CD14-positive monocyte (primary cell): ENCODE measurements at regions not wholly inside any gene's neighbourhood (a gene's known extent, or its start where the extent isn't known, plus 50 kb on each side); places are given as distances from the start of the nearest gene placed in this dataset.

Experiments used
- DNase-seq, 3 donors: peaks; one replicate each; pipeline ENCODE4 v3.0.0-alpha.2; 2011 to 2022
- H2AFZ ChIP-seq: 2 replicates; pipeline ENCODE4 v1.6.0; 2012; ENCODE audit warnings: mild to moderate bottlenecking, low read depth, low read length, inconsistent platforms; ENCODE audit not compliant: insufficient read depth, poor library complexity, severe bottlenecking
- H3K27ac ChIP-seq, 2 donors: 1 replicate in 1 of 2; 2 replicates in 1 of 2; pipeline ENCODE4 v1.5.1; 2012 to 2013; ENCODE audit warnings: low read length in 2 of 2, control low read depth in 1 of 2, inconsistent platforms in 1 of 2, low read depth in 1 of 2, mild to moderate bottlenecking in 1 of 2
- H3K27me3 ChIP-seq, 2 donors: one replicate each; pipeline versions ENCODE4 v1.6.0 to v1.6.1; 2011 to 2013; ENCODE audit warnings: low read length in 2 of 2; ENCODE audit not compliant: control insufficient read depth in 2 of 2, insufficient read depth in 2 of 2
- H3K36me3 ChIP-seq, 2 donors: replicated peaks in 1 of 2; 1 replicate in 1 of 2; 2 replicates in 1 of 2; pipeline versions ENCODE4 v1.5.1 to v1.6.1; 2012 to 2013; ENCODE audit warnings: low read length in 2 of 2, control low read depth in 1 of 2, inconsistent platforms in 1 of 2, mild to moderate bottlenecking in 1 of 2; ENCODE audit not compliant: insufficient read depth in 2 of 2, control insufficient read depth in 1 of 2
- H3K4me1 ChIP-seq, 2 donors: 1 replicate in 1 of 2; 2 replicates in 1 of 2; pipeline versions ENCODE4 v1.5.1 to v1.6.1; 2012 to 2013; ENCODE audit warnings: low read length in 2 of 2, control low read depth in 1 of 2, inconsistent platforms in 1 of 2, mild to moderate bottlenecking in 1 of 2, moderate library complexity in 1 of 2; ENCODE audit not compliant: insufficient read depth in 2 of 2, control insufficient read depth in 1 of 2
- H3K4me2 ChIP-seq: replicated peaks from 2 replicates; pipeline ENCODE3; 2012; ENCODE audit warnings: low read length, moderate library complexity, mild to moderate bottlenecking; ENCODE audit not compliant: poor library complexity, severe bottlenecking; ENCODE audit errors: extremely low read depth
- H3K4me3 ChIP-seq, 3 experiments: fragments of 200-600 bp in 1 of 3; sonication (generic) in 1 of 3; replicated peaks in 1 of 3; 1 replicate in 2 of 3; 2 replicates in 1 of 3; pipeline ENCODE4 v1.5.1; 2011 to 2013; ENCODE audit warnings: low read length in 3 of 3, mild to moderate bottlenecking in 3 of 3, control low read depth in 2 of 3, low read depth in 2 of 3, inconsistent platforms in 1 of 3, moderate library complexity in 1 of 3
- H3K79me2 ChIP-seq: 2 replicates; pipeline ENCODE4 v1.6.0; 2012; ENCODE audit warnings: mild to moderate bottlenecking, control low read depth, inconsistent platforms, low read length, moderate library complexity; ENCODE audit not compliant: insufficient read depth
- H3K9ac ChIP-seq: 2 replicates; pipeline ENCODE4 v1.6.0; 2017; ENCODE audit warnings: low read length, mild to moderate bottlenecking; ENCODE audit not compliant: insufficient read depth, poor library complexity, severe bottlenecking
- H3K9me3 ChIP-seq, 2 donors: replicated peaks in 1 of 2; 1 replicate in 1 of 2; 2 replicates in 1 of 2; pipeline versions ENCODE4 v1.5.1 to v1.6.1; 2012 to 2013; ENCODE audit warnings: low read length in 2 of 2, control low read depth in 1 of 2; ENCODE audit not compliant: control insufficient read depth in 1 of 2, insufficient read depth in 1 of 2
- H4K20me1 ChIP-seq: 2 replicates; pipeline ENCODE4 v1.6.0; 2012; ENCODE audit warnings: mild to moderate bottlenecking, low read length, control low read depth, moderate library complexity; ENCODE audit not compliant: insufficient read depth
- H3K27ac Mint-ChIP-seq, 7 donors: one replicate each; pipeline ENCODE4 v1.8.0; 2020; ENCODE audit warnings: mild to moderate bottlenecking in 7 of 7, mixed read lengths in 7 of 7, moderate library complexity in 6 of 7, inconsistent platforms in 2 of 7
- H3K27me3 Mint-ChIP-seq, 3 donors: one replicate each; pipeline ENCODE4 v1.8.0; 2021 to 2022; ENCODE audit warnings: low read depth in 3 of 3, mild to moderate bottlenecking in 3 of 3, mixed read lengths in 3 of 3, moderate library complexity in 3 of 3, inconsistent platforms in 1 of 3
- H3K36me3 Mint-ChIP-seq, 2 donors: one replicate each; pipeline ENCODE4 v1.8.0; 2020; ENCODE audit warnings: mixed read lengths in 2 of 2, inconsistent platforms in 1 of 2, mild to moderate bottlenecking in 1 of 2
- H3K4me1 Mint-ChIP-seq: one replicate; pipeline ENCODE4 v1.8.0; 2020; ENCODE audit warnings: mild to moderate bottlenecking, mixed read lengths
- H3K4me3 Mint-ChIP-seq, 2 donors: one replicate each; pipeline ENCODE4 v1.8.0; 2020; ENCODE audit warnings: mild to moderate bottlenecking in 2 of 2, mixed read lengths in 2 of 2, moderate library complexity in 1 of 2
- H3K9me3 Mint-ChIP-seq, 7 donors: one replicate each; pipeline ENCODE4 v1.8.0; 2020 to 2022; ENCODE audit warnings: mixed read lengths in 7 of 7, mild to moderate bottlenecking in 6 of 7, moderate library complexity in 6 of 7, inconsistent platforms in 2 of 7
- CTCF ChIP-seq: fragments of 200-600 bp; IDR thresholded peaks from one replicate; pipeline ENCODE4 v1.8.0; 2022; ENCODE audit warnings: antibody characterized with exemption, mild to moderate bottlenecking
- WGBS: methylation state at CpG from one replicate; pipeline ENCODE4 v1.1.5; 2013; ENCODE audit warnings: missing lambda C conversion rate; ENCODE audit not compliant: insufficient coverage; 5-methylcytosine and 5-hydroxymethylcytosine counted together
- intact Hi-C, 2 donors: fragments of 100-400 bp; cut with micrococcal nuclease; formaldehyde crosslinking; loops; one replicate each; pipeline versions ENCODE4 v1.15.0 to v1.15.1; 2023

- Histone ChIP-seq H3K79me2 (no peaks in the 10 kb centered on the region), H3K36me3 (no peaks in the 10 kb centered on the region), H3K4me2 (no peak overlapping the region), H3K4me3 (no peak overlapping the region), H3K27me3 (no peaks in the 10 kb centered on the region), H3K4me1 (no peaks in the 10 kb centered on the region), H4K20me1 (no peaks in the 10 kb centered on the region), H3K27ac (no peak overlapping the region), H3K9me3 (peaks cover 4 to 15% of the 10 kb centered on the region in 2 donors), H3K9ac (no peak overlapping the region), H2AFZ (no peak overlapping the region)
- intact Hi-C loops, result no loop called here
- no peak for DNase-seq
- H3K9me3 Mint-ChIP-seq, result peaks cover 8 to 38% (median 17%) of the 10 kb centered on the region in 7 donors
- no peak overlapping the region for H3K27ac Mint-ChIP-seq
- H3K4me3 Mint-ChIP-seq, result no peak overlapping the region
- H3K36me3 Mint-ChIP-seq, result no peaks in the 10 kb centered on the region
- H3K4me1 Mint-ChIP-seq, result peaks cover 6% of the 10 kb centered on the region
- 50% methylated on average over 2 of the region's 2 CpGs for WGBS
- TF ChIP-seq CTCF, result no peak
- peaks cover 1 to 4% (median 4%) of the 10 kb centered on the region in 3 donors for H3K27me3 Mint-ChIP-seq
Measured at GRCh38 chr3:134104031-134104430, 74.3 kb upstream of the SLCO2A1 start.

- H3K4me2 ChIP-seq, result no peak overlapping the region
- no peaks in the 10 kb centered on the region for H3K36me3 ChIP-seq
- intact Hi-C loops, result no loop called here
- no peak overlapping the region for H3K4me3 ChIP-seq
- Mint-ChIP-seq H3K9me3 (peaks cover 11 to 41% (median 17%) of the 10 kb centered on the region in 7 donors), H3K4me3 (no peak overlapping the region), H3K27ac (no peak overlapping the region), H3K27me3 (peaks cover 1 to 5% (median 4%) of the 10 kb centered on the region in 3 donors), H3K36me3 (no peaks in the 10 kb centered on the region), H3K4me1 (peaks cover 6% of the 10 kb centered on the region)
- no peak for DNase-seq
- H3K9ac ChIP-seq, result no peak overlapping the region
- no peak for TF ChIP-seq CTCF
- peaks cover 4 to 15% of the 10 kb centered on the region in 2 donors for H3K9me3 ChIP-seq
- no peaks in the 10 kb centered on the region for H4K20me1 ChIP-seq
- no peaks in the 10 kb centered on the region for H3K27me3 ChIP-seq
- no peak overlapping the region for H2AFZ ChIP-seq
- H3K79me2 ChIP-seq, result no peaks in the 10 kb centered on the region
- no peaks in the 10 kb centered on the region for H3K4me1 ChIP-seq
- no peak overlapping the region for H3K27ac ChIP-seq
- WGBS, result 100% methylated on average over 1 of the region's 1 CpG
Measured at GRCh38 chr3:134103470-134103869, 73.7 kb upstream of the SLCO2A1 start.
